ENCODE measurements at regions not wholly inside any gene's neighbourhood (a gene's known extent, or its start where the extent isn't known, plus 50 kb on each side); places are given as distances from the start of the nearest gene placed in this dataset.

- Mint-ChIP-seq H3K36me3 (no peaks in the 10 kb centered on the region), H3K4me3 (no peak overlapping the region), H3K27me3 (peaks cover 12% of the 10 kb centered on the region), H3K4me1 (no peaks in the 10 kb centered on the region), H3K9me3 (peaks cover 5% of the 10 kb centered on the region), H3K27ac (no peak overlapping the region)
- ATAC-seq: no peak
Measured at GRCh38 chr17:62913991-62914570, 52.0 kb upstream of the TANC2 start.

GRCh38 chr17:62912363-62912762 is 53.7 kb upstream of the TANC2 start:
- Mint-ChIP-seq H3K27me3 (peaks cover 15% of the 10 kb centered on the region), H3K27ac (no peak overlapping the region), H3K4me1 (no peaks in the 10 kb centered on the region), H3K36me3 (no peaks in the 10 kb centered on the region), H3K4me3 (no peak overlapping the region), H3K9me3 (peaks cover 5% of the 10 kb centered on the region)
- ATAC-seq: no peak

- Mint-ChIP-seq H3K27me3 (peaks cover 21% of the 10 kb centered on the region), H3K36me3 (no peaks in the 10 kb centered on the region), H3K27ac (no peak overlapping the region), H3K4me3 (no peak overlapping the region), H3K4me1 (no peaks in the 10 kb centered on the region), H3K9me3 (peaks cover 5% of the 10 kb centered on the region)
- no peak for ATAC-seq
Measured at GRCh38 chr17:62911114-62911513, 54.9 kb upstream of the TANC2 start.

GRCh38 chr17:62910277-62910676 is 55.8 kb upstream of the TANC2 start:
- no peaks in the 10 kb centered on the region for H3K4me1 Mint-ChIP-seq
- H3K4me3 Mint-ChIP-seq: no peak overlapping the region
- H3K27ac Mint-ChIP-seq: no peak overlapping the region
- no peaks in the 10 kb centered on the region for H3K36me3 Mint-ChIP-seq
- H3K27me3 Mint-ChIP-seq: peaks cover 19% of the 10 kb centered on the region
- no peak for ATAC-seq
- H3K9me3 Mint-ChIP-seq: peaks cover 5% of the 10 kb centered on the region

GRCh38 chr17:62907961-62908360 is 58.1 kb upstream of the TANC2 start:
- ATAC-seq: no peak
- H3K36me3 Mint-ChIP-seq: no peaks in the 10 kb centered on the region
- peaks cover 5% of the 10 kb centered on the region for H3K9me3 Mint-ChIP-seq
- H3K4me1 Mint-ChIP-seq: no peaks in the 10 kb centered on the region
- no peak overlapping the region for H3K4me3 Mint-ChIP-seq
- no peak overlapping the region for H3K27ac Mint-ChIP-seq
- peaks cover 9% of the 10 kb centered on the region for H3K27me3 Mint-ChIP-seq

- Mint-ChIP-seq H3K27me3 (peaks cover 18% of the 10 kb centered on the region), H3K4me1 (no peaks in the 10 kb centered on the region), H3K36me3 (no peaks in the 10 kb centered on the region), H3K9me3 (no peaks in the 10 kb centered on the region), H3K4me3 (no peak overlapping the region), H3K27ac (no peak overlapping the region)
- no peak for ATAC-seq
Measured at GRCh38 chr17:62906881-62907280, 59.2 kb upstream of the TANC2 start.

DNA sequence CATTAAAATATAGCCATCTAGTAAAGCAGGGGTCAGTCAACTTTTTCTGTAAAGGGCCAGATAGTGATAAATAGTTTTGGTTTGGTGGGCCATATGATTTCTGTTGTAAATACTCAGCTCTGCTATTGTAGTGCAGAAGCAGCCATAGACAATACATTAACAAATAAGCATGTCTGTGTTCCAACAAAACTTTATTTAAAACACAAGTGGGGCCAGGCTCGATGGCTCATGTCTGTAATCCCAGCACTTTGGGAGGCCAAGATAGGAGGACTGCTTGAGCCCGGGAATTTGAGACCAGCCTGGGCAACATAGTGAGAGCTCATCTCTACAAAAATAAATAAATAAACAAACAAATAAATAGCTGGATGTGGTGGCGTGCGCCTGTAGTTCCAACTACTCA is 60.8 kb upstream of the TANC2 start:
- Mint-ChIP-seq H3K4me3 (no peak overlapping the region), H3K36me3 (no peaks in the 10 kb centered on the region), H3K4me1 (no peaks in the 10 kb centered on the region), H3K27me3 (peaks cover 18% of the 10 kb centered on the region), H3K27ac (no peak overlapping the region), H3K9me3 (no peaks in the 10 kb centered on the region)
- ATAC-seq: no peak

GRCh38 chr17:62902531-62903220 is 63.4 kb upstream of the TANC2 start:
- peaks cover 18% of the 10 kb centered on the region for H3K27me3 Mint-ChIP-seq
- H3K4me1 Mint-ChIP-seq: no peaks in the 10 kb centered on the region
- H3K9me3 Mint-ChIP-seq: no peaks in the 10 kb centered on the region
- no peaks in the 10 kb centered on the region for H3K36me3 Mint-ChIP-seq
- no peak overlapping the region for H3K4me3 Mint-ChIP-seq
- H3K27ac Mint-ChIP-seq: no peak overlapping the region
- no peak for ATAC-seq

GRCh38 chr17:62901544-62901943 is 64.5 kb upstream of the TANC2 start:
- no peak overlapping the region for H3K4me3 Mint-ChIP-seq
- no peak for ATAC-seq
- no peaks in the 10 kb centered on the region for H3K9me3 Mint-ChIP-seq

GRCh38 chr17:62900096-62900495 is 65.9 kb upstream of the TANC2 start:
- Mint-ChIP-seq H3K36me3 (no peaks in the 10 kb centered on the region), H3K27me3 (peaks cover 18% of the 10 kb centered on the region), H3K9me3 (no peaks in the 10 kb centered on the region), H3K4me1 (no peaks in the 10 kb centered on the region), H3K27ac (no peak overlapping the region), H3K4me3 (no peak overlapping the region)
- no peak for ATAC-seq

More at GRCh38 chr17:62901544-62901943, 64.5 kb upstream of the TANC2 start:
- Mint-ChIP-seq H3K27me3 (peaks cover 18% of the 10 kb centered on the region), H3K27ac (no peak overlapping the region), H3K36me3 (no peaks in the 10 kb centered on the region), H3K4me1 (no peaks in the 10 kb centered on the region)

DNA sequence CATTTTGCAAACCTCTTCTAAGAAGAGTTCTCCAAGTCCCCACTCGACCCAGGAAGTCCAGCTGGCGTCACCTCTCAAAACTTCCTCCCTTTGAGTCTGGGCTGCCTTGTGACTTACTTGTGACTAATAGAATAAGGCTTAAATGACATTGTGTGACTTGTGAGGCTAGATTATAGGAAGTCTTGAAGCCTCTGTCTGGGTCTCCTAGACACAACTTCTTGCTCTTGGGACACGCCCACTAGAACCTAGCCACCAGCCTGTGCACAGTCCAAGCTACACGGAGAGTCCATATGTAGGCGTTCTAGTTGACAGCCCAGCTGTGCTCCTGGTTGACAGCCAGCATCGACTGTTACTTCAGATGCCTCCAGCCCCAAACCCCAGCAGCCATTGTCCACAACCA is 66.7 kb upstream of the TANC2 start:
- Mint-ChIP-seq H3K4me3 (no peak overlapping the region), H3K4me1 (no peaks in the 10 kb centered on the region), H3K27me3 (peaks cover 18% of the 10 kb centered on the region), H3K27ac (no peak overlapping the region), H3K9me3 (no peaks in the 10 kb centered on the region), H3K36me3 (no peaks in the 10 kb centered on the region)
- no peak for ATAC-seq

- Mint-ChIP-seq H3K27me3 (peaks cover 18% of the 10 kb centered on the region), H3K4me1 (no peaks in the 10 kb centered on the region), H3K27ac (no peak overlapping the region), H3K9me3 (no peaks in the 10 kb centered on the region), H3K4me3 (no peak overlapping the region), H3K36me3 (no peaks in the 10 kb centered on the region)
- ATAC-seq: no peak
Measured at GRCh38 chr17:62898239-62898864, 67.7 kb upstream of the TANC2 start.

GRCh38 chr17:62897706-62898105 is 68.3 kb upstream of the TANC2 start:
- Mint-ChIP-seq H3K4me1 (no peaks in the 10 kb centered on the region), H3K27ac (no peak overlapping the region), H3K4me3 (no peak overlapping the region), H3K36me3 (no peaks in the 10 kb centered on the region), H3K27me3 (peaks cover 17% of the 10 kb centered on the region), H3K9me3 (no peaks in the 10 kb centered on the region)
- no peak for ATAC-seq

DNA sequence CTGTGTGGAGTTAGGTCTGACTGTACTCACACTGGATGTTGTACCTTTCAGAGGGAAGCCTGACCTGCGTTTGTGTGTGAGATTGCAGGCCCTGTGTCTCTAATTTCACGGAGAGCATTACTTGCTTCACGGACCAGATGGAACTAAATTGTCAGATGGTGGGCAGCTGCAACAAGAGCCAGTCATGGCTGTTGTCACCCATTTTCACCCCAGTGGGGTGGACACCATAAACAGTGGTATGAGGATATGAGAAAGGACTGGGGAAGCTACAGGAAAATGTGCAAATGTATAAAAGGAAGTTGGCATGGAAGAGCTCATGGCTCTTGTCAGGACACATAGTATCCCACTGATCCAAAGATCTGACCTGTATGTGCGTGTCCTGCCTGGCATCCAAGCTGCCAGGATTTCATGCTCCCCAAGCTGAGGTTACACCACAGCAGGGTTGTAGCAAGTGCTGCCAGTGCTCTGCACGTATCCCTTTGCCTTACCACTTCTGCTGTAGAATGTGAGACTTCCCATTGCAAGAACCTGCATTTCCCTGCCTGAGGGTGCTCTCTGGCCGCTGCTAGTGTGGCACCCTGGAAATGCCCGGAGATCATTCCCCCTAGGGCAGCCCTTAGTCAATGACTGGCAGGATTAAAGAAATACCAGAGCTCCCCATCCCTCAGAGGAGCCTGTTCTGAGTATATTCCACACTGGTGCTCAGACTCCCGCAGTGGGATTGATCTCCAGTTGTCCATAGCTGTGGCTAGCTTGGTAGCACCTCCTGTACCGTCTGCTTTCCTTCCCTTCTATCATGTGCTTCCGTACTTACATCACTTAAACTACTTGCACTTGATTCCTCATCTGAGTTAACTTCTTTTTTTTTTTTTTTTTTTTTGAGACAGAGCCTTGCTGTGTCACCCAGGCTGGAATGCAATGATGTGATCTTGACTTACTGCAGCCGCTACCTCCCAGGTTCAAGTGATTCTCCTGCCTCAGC is 70.4 kb upstream of the TANC2 start:
- Mint-ChIP-seq H3K36me3 (no peaks in the 10 kb centered on the region), H3K27me3 (peaks cover 17% of the 10 kb centered on the region), H3K4me3 (no peak overlapping the region), H3K27ac (no peak overlapping the region), H3K9me3 (no peaks in the 10 kb centered on the region), H3K4me1 (no peaks in the 10 kb centered on the region)
- ATAC-seq: no peak

- no peak for ATAC-seq
- H3K4me1 Mint-ChIP-seq: no peaks in the 10 kb centered on the region
- H3K4me3 Mint-ChIP-seq: no peak overlapping the region
- no peaks in the 10 kb centered on the region for H3K36me3 Mint-ChIP-seq
- H3K27ac Mint-ChIP-seq: no peak overlapping the region
- no peaks in the 10 kb centered on the region for H3K9me3 Mint-ChIP-seq
- H3K27me3 Mint-ChIP-seq: peaks cover 17% of the 10 kb centered on the region
Measured at GRCh38 chr17:62892870-62893338, 73.1 kb upstream of the TANC2 start.

Data from stimulated activated memory B cell treated with anti-CD40 and anti-IgM and Interleukin-4, amounts not matched to agents 10 μg/mL and 1 μg/mL and 100 μg/mL, for 72 hours (primary cell).